Gastroesophageal sphincter (tissue), 4 donors: ENCODE measurements at regions not wholly inside any gene's neighbourhood (a gene's known extent, or its start where the extent isn't known, plus 50 kb on each side); places are given as distances from the start of the nearest gene placed in this dataset.
"Not testable (repeated sequence)": the region's sequence is repeated elsewhere in the genome, so short reads cannot be mapped to it uniquely, and the experiment has no call there.

Source experiments
- ATAC-seq: fragments of 150-250 bp; one replicate; pipeline ENCODE4 v1.9.1; 2016; ENCODE audit warnings: mild to moderate bottlenecking, moderate library complexity
- H3K27ac ChIP-seq, 4 donors: fragments of 200-600 bp; sonication (generic) in 3 of 4; 1 replicate in 3 of 4; 2 replicates in 1 of 4; pipeline ENCODE4 v1.5.1; 2016 to 2019
- H3K27me3 ChIP-seq: fragments of 200-600 bp; sonication (generic); one replicate; pipeline ENCODE4 v1.5.1; 2019
- H3K36me3 ChIP-seq, 2 donors: fragments of 200-600 bp; sonication (generic); one replicate each; pipeline ENCODE4 v1.5.1; 2019; ENCODE audit warnings: control low read depth in 1 of 2
- H3K4me1 ChIP-seq, 3 donors: fragments of 200-600 bp; sonication (generic); 1 replicate in 2 of 3; 2 replicates in 1 of 3; pipeline ENCODE4 v1.5.1; 2016 to 2019; ENCODE audit warnings: control low read depth in 2 of 3
- H3K4me3 ChIP-seq, 2 donors: fragments of 200-600 bp; sonication (generic); one replicate each; pipeline ENCODE4 v1.5.1; 2019; ENCODE audit warnings: mild to moderate bottlenecking in 1 of 2, moderate library complexity in 1 of 2
- H3K9me3 ChIP-seq, 3 donors: fragments of 200-600 bp; sonication (generic); one replicate each; pipeline ENCODE4 v1.5.1; 2017 to 2019; ENCODE audit warnings: control low read depth in 2 of 3
- CTCF ChIP-seq, 4 experiments: fragments of 200-600 bp in 2 of 4; fragments of 450-650 bp in 2 of 4; sonication (generic) in 1 of 4; IDR thresholded peaks; one replicate each; pipeline ENCODE4 v1.5.1; 2017 to 2019; ENCODE audit warnings: antibody characterized with exemption in 4 of 4, mild to moderate bottlenecking in 2 of 4, moderate library complexity in 2 of 4
- EP300 ChIP-seq: sonication (generic); formaldehyde crosslinking; IDR thresholded peaks from one replicate; pipeline ENCODE4 v1.6.1; 2017; ENCODE audit warnings: antibody characterized with exemption, mild to moderate bottlenecking
- POLR2A ChIP-seq, 2 donors: fragments of 450-650 bp; IDR thresholded peaks; one replicate each; pipeline ENCODE4 v1.6.1; 2017; ENCODE audit warnings: antibody characterized with exemption in 2 of 2, mild to moderate bottlenecking in 2 of 2, moderate library complexity in 1 of 2
- POLR2AphosphoS5 ChIP-seq: sonication (generic); formaldehyde crosslinking; IDR thresholded peaks from one replicate; pipeline ENCODE4 v1.6.1; 2017; ENCODE audit warnings: antibody characterized with exemption
- WGBS, 2 donors: methylation state at CpG; one replicate each; pipeline ENCODE4 v1.1.5; 2018; ENCODE audit warnings: low coverage in 1 of 2; 5-methylcytosine and 5-hydroxymethylcytosine counted together

GRCh38 chr11:54797906-54798305 is 91.3 kb downstream of the OR4A5 start:
- not testable (repeated sequence) for H3K27ac ChIP-seq, H3K4me1 ChIP-seq, ATAC-seq, H3K27me3 ChIP-seq, H3K36me3 ChIP-seq, H3K4me3 ChIP-seq
- WGBS, 2 donors = 65% methylated on average over 4 of the region's 5 CpGs; no CpG with 5 or more reads in 1 of the 2 donors
- H3K9me3 ChIP-seq = peaks cover 0 to 57% (median 0%) of the 10 kb centered on the region in 3 donors

GRCh38 chr11:54832676-54833075 is 126.0 kb downstream of the OR4A5 start:
- Histone ChIP-seq H3K27me3 (no peaks in the 10 kb centered on the region), H3K4me1 (no peaks in the 10 kb centered on the region), H3K4me3 (no peak overlapping the region), H3K27ac (no peak overlapping the region), H3K36me3 (no peaks in the 10 kb centered on the region), H3K9me3 (peaks cover 0 to 89% (median 0%) of the 10 kb centered on the region in 3 donors)
- no peak for ATAC-seq
- TF ChIP-seq POLR2A (IDR thresholded peaks at IDR 0.05) (no peak), EP300 (no peak), POLR2AphosphoS5 (no peak), CTCF (IDR thresholded peaks at IDR 0.05) (no peak)
- WGBS, 2 donors = 21% methylated on average over 2 of the region's 3 CpGs; no CpG with 5 or more reads in 1 of the 2 donors

GRCh38 chr11:54855047-54855446 is 148.4 kb downstream of the OR4A5 start:
- not testable (repeated sequence) for H3K27ac ChIP-seq, H3K4me3 ChIP-seq, H3K27me3 ChIP-seq, H3K36me3 ChIP-seq, H3K4me1 ChIP-seq, ATAC-seq
- WGBS, 2 donors = 79% methylated on average over 2 of the region's 3 CpGs; no CpG with 5 or more reads in 1 of the 2 donors
- peaks cover 0 to 94% (median 2%) of the 10 kb centered on the region in 3 donors for H3K9me3 ChIP-seq
